Mammary epithelial cell (primary cell): ENCODE measurements at regions not wholly inside any gene's neighbourhood (a gene's known extent, or its start where the extent isn't known, plus 50 kb on each side); places are given as distances from the start of the nearest gene placed in this dataset.

Experiments used
- EZH2 ChIP-seq: IDR thresholded peaks from 2 replicates; pipeline ENCODE4 v1.6.1; 2012; ENCODE audit warnings: low read length, inconsistent platforms, borderline replicate concordance
- TF ChIP-seq, protein P1 (sequence below), 2 donors: IDR thresholded peaks in 1 of 2; conservative IDR thresholded peaks in 1 of 2; 2 replicates each; pipeline ENCODE4 v1.5.1; 2011 to 2012; ENCODE audit warnings: inconsistent platforms in 2 of 2, low read length in 2 of 2, mild to moderate bottlenecking in 2 of 2, control low read depth in 1 of 2, low read depth in 1 of 2; ENCODE audit not compliant: insufficient read depth in 1 of 2; ENCODE audit errors: extremely low read depth in 1 of 2

- TF ChIP-seq, protein P1, sequence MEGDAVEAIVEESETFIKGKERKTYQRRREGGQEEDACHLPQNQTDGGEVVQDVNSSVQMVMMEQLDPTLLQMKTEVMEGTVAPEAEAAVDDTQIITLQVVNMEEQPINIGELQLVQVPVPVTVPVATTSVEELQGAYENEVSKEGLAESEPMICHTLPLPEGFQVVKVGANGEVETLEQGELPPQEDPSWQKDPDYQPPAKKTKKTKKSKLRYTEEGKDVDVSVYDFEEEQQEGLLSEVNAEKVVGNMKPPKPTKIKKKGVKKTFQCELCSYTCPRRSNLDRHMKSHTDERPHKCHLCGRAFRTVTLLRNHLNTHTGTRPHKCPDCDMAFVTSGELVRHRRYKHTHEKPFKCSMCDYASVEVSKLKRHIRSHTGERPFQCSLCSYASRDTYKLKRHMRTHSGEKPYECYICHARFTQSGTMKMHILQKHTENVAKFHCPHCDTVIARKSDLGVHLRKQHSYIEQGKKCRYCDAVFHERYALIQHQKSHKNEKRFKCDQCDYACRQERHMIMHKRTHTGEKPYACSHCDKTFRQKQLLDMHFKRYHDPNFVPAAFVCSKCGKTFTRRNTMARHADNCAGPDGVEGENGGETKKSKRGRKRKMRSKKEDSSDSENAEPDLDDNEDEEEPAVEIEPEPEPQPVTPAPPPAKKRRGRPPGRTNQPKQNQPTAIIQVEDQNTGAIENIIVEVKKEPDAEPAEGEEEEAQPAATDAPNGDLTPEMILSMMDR (conservative IDR thresholded peaks at IDR 0.05 in 1 of 2, IDR thresholded peaks at IDR 0.05 in 1 of 2; ENCODE audit: extremely low read depth in 1 of 2, insufficient read depth in 1 of 2, low read depth in 1 of 2, low read length in 2 of 2): no peak
- TF ChIP-seq EZH2: no peak
Measured at GRCh38 chr11:134647066-134647743, 235.2 kb upstream of the B3GAT1 start.
